ENCODE measurements at regions not wholly inside any gene's neighbourhood (a gene's known extent, or its start where the extent isn't known, plus 50 kb on each side); places are given as distances from the start of the nearest gene placed in this dataset.

GRCh38 chr5:40284863-40285262 is 394.9 kb upstream of the PTGER4 start:
- DNase-seq (ENCODE audit: low read depth, low spot score), result no peak

GRCh38 chr5:40278881-40279280 is 400.8 kb upstream of the PTGER4 start:
- no peak for DNase-seq (ENCODE audit: low read depth, low spot score)

GRCh38 chr5:40277161-40277906 is 402.4 kb upstream of the PTGER4 start:
- no peak for DNase-seq (ENCODE audit: low read depth, low spot score)

GRCh38 chr5:40276426-40277102 is 403.2 kb upstream of the PTGER4 start:
- no peak for DNase-seq (ENCODE audit: low read depth, low spot score)

- DNase-seq (ENCODE audit: low read depth, low spot score), result no peak
These were observed 405.1 kb upstream of the PTGER4 start for GRCh38 chr5:40274568-40274967.

- no peak for DNase-seq (ENCODE audit: low read depth, low spot score)
These were observed 405.8 kb upstream of the PTGER4 start for GRCh38 chr5:40273936-40274335.

- no peak for DNase-seq (ENCODE audit: low read depth, low spot score)
These were observed 408.2 kb upstream of the PTGER4 start for GRCh38 chr5:40271476-40271875.

- DNase-seq (ENCODE audit: low read depth, low spot score), result no peak
These were observed 409.4 kb upstream of the PTGER4 start for GRCh38 chr5:40270274-40270845.

GRCh38 chr5:40268088-40268487 is 411.6 kb upstream of the PTGER4 start:
- no peak for DNase-seq (ENCODE audit: low read depth, low spot score)

- no peak for DNase-seq (ENCODE audit: low read depth, low spot score)
These were observed 412.8 kb upstream of the PTGER4 start for GRCh38 chr5:40266952-40267351.

GRCh38 chr5:40261984-40262383 is 417.7 kb upstream of the PTGER4 start:
- DNase-seq (ENCODE audit: low read depth, low spot score), result no peak

GRCh38 chr5:40260361-40260760 is 419.4 kb upstream of the PTGER4 start:
- no peak for DNase-seq (ENCODE audit: low read depth, low spot score)

- DNase-seq (ENCODE audit: low read depth, low spot score), result no peak
These were observed 421.5 kb upstream of the PTGER4 start for GRCh38 chr5:40258222-40258621.

- no peak for DNase-seq (ENCODE audit: low read depth, low spot score)
These were observed 439.0 kb upstream of the PTGER4 start for GRCh38 chr5:40240671-40241070.

- no peak for DNase-seq (ENCODE audit: low read depth, low spot score)
These were observed 439.6 kb upstream of the PTGER4 start for GRCh38 chr5:40240111-40240510.

- no peak for DNase-seq (ENCODE audit: low read depth, low spot score)
These were observed 441.5 kb upstream of the PTGER4 start for GRCh38 chr5:40238066-40238745.

- DNase-seq (ENCODE audit: low read depth, low spot score), result no peak
These were observed 444.0 kb upstream of the PTGER4 start for GRCh38 chr5:40235471-40236400.

- no peak for DNase-seq (ENCODE audit: low read depth, low spot score)
These were observed 446.4 kb upstream of the PTGER4 start for GRCh38 chr5:40233268-40233667.

GRCh38 chr5:40227931-40228330 is 451.8 kb upstream of the PTGER4 start:
- no peak for DNase-seq (ENCODE audit: low read depth, low spot score)

- DNase-seq (ENCODE audit: low read depth, low spot score), result no peak
These were observed 452.3 kb upstream of the PTGER4 start for GRCh38 chr5:40227366-40227765.

GRCh38 chr5:40226906-40227305 is 452.8 kb upstream of the PTGER4 start:
- DNase-seq (ENCODE audit: low read depth, low spot score), result no peak
